Renal pelvis (tissue), 1 donor: ENCODE measurements at regions not wholly inside any gene's neighbourhood (a gene's known extent, or its start where the extent isn't known, plus 50 kb on each side); places are given as distances from the start of the nearest gene placed in this dataset.

Source experiments
- DNase-seq: peaks from one replicate; pipeline ENCODE4 v3.0.0-alpha.2; 2013

GRCh38 chr2:105571445-105571987 lies 172.7 kb upstream of the FHL2 start:
- DNase-seq = no peak

DNA sequence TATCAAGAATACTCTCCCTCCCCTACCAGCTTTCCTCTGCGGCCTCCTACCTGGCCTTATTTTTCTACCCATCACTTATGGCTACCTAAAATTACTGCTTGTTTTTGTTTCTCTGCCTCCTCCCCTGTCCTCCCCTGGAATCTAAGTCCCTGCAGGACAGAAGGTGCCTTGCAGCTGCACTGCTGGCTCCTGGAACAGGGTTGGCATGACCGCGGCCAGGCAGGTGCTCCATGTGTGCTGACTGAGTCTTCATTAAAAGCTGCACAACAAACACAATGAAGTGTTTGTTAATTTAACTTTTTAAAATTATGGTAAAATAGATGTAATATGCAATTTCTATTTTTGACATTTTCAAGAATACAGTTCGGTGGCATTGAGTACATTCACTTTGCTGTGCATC lies 171.9 kb upstream of the FHL2 start:
- no peak for DNase-seq

- DNase-seq = no peak
These were observed 171.5 kb upstream of the FHL2 start for GRCh38 chr2:105570326-105570725.

GRCh38 chr2:105569606-105570005 lies 170.8 kb upstream of the FHL2 start:
- no peak for DNase-seq

DNA sequence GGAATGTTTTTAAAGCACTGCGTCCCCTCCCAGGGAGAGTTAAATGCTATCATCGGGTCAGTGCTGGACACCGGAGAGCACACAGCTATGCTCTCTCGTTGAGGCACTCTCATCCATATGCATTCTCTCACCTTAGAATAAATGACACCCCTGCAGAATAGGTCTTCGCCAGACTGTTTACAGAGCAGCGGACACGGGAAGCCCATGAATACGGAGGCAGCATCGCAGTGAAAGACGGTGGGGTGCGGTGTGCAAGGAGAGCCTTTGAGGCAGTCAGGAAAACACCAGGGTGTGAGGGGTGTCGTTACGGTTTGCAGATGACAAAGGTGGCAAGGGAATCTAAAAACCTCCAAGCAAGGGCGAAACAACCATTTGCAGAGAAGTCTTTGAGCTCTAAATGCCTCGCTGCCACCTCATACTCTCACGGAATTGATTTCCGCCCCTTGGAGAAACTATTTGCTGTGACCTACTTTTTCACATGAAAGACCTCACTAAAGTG lies 169.2 kb upstream of the FHL2 start:
- DNase-seq = no peak

DNA sequence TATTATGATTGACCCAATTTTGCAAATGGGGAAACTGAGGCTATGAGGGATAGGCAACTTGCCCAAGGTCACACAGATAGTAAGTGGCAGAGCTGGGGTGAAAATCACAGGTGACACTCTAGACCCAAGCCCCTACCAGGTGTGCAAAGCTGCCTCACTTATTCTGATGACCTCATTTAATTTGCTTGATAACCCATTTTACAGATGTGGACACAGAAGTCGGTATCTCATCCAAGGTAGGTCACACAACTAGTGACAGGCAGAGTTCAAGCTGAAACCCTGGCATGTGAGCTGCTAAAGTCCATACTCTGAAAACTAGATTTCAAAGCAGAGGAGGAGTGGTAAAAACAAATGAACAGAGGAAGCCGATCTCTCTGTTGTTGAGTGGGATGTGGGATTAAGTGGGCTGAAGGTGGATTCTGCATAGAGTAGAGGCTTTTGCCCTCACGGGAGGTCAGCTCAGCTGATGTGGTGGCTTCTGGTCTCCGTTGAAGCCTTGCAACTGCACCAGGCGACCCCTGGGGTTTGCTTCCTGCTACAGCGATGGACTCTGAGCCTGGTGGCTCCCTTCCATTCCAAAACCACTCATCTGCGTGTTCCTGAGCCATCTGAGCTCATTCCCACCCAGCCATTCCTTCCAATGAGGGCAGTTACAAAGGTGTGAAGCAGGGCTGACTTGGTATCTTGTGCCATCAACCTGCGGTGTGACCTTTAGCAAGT lies 164.3 kb upstream of the FHL2 start:
- DNase-seq = no peak

- no peak for DNase-seq
These were observed 162.6 kb upstream of the FHL2 start for GRCh38 chr2:105561401-105561800.

DNA sequence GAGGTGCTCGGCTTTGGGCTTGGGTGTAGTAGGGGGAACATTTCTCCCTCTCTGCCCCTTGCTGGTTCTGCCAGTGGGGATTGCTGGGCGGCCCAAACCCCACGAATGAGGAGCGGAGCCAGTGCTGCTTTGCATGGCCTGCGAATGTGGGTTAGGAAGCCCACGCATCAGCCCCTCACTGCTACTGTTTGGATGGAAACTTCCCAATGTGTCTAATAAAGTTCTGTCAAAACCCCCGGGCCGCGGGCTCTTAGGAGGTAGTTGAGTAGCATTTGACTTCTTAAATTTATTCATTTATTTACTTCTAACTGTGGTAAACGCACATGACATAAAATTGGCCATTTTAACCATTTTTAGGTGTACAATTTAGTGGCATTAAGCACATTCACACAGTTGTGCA lies 161.3 kb upstream of the FHL2 start:
- DNase-seq = no peak

GRCh38 chr2:105557021-105557920 lies 158.4 kb upstream of the FHL2 start:
- no peak for DNase-seq

GRCh38 chr2:105556366-105556765 lies 157.5 kb upstream of the FHL2 start:
- DNase-seq = no peak

DNA sequence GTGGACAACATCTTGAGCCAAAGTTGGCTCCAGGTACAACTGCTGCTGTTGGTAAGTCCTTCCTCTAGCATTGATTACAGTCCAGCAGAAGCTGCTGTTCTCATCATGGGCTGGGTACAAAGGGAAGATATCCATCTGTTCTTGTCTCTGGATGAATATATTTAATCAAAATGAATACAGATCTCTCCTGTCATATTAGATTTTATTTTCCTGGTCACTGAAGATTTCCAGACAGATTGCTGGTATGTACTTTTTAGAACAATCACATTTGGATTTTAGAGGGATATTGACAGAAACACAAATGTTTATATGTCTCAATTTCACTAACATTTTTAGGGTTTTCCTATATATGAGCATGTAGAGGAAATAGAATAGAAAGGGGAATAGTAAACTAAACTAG lies 155.4 kb upstream of the FHL2 start:
- no peak for DNase-seq

- no peak for DNase-seq
These were observed 154.8 kb upstream of the FHL2 start for GRCh38 chr2:105553538-105554196.

DNA sequence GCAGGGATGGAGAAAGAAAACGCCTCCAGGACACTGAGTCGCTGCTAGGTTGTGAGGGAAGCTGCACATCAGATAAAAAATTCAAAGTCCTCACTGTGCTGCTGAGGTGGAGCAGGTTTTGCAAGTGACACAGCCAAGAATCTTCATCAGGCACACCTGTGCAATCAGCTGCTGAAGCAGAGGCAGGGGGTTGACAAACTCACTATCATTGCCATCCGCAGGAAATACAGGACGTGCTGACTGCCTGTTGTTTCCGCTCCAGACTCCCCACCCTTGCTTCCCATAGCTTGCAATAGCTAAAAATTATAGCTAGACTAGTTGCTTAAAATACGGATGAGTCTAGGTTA lies 147.8 kb upstream of the FHL2 start:
- no peak for DNase-seq

DNA sequence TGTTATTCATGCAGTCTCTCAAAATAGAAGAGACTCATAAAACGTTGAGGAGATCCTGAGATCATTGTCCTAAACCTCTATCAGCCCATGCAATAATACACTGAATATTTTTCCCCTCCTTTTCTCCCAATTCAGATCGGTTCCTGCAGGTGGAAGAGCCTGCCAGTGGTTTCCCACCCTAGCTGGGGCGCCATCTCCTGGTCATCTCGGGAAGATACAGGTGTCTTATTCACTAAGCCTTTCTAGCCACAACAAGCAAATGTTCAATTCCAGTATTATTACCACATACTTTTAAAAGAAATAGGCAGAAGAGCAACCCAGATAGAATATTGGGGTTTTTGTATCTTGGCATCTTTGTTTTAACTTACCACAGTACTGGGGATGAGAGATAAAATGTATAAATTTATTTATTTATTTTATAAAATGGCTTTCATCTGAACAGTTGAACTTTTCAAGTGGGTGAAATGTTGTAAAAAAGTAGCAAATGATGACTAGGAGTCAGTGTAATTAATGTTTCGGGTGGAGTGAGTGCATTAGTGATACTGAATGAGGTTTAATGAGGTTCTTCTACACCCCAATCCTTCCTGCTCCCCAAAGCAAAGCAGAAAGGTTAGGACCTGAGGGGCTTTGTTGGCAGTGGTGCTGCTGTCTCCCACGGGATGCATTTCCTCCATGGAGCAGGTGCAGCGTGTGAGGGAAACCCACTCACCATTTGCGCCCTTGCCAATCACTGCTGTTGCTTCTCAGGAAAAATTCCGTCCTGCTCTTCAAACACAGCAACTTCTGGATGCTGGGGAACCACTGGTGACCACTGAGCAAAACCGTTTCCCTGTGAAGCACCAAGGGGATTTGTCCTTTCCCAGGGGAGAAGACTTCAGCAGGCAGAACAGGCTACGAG lies 147.1 kb upstream of the FHL2 start:
- peak; percentile 40 for DNase-seq

DNA sequence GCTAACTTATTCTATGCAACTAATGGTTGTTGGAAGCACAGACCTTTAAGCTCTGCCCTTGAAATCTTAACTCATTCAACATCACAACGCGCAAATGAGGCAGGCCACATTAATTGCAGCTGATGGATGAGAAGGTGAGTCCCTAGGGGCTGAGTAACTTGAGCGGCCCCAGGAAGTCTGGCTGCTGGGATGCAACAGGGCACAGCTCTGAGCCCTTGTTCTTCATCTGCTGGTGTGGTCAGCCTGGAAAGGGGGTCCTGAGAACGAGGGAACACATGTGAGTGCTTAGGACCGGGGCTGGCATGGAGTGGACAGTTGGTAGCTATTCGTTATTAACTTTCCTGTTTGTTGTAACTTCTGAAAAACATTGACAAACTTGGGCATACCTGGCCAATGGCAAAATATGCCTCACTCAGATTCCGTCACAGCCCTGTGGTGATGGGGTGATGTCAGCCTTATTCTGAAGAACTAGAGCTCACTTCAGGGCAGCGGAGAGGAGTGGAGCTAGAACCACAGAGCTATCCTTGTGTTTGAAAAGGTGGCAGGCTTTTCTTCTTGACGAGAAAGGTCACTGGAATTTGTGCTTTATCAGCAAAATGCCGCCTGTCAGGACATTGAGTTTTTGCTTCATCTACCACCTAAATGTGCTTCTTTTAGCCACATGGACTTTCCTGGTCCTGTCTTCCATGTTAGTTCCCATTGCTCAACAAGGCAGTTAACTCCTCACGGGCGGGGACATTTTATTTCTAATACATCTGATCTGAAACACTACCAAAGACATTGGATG lies 145.9 kb upstream of the FHL2 start:
- DNase-seq = no peak

DNA sequence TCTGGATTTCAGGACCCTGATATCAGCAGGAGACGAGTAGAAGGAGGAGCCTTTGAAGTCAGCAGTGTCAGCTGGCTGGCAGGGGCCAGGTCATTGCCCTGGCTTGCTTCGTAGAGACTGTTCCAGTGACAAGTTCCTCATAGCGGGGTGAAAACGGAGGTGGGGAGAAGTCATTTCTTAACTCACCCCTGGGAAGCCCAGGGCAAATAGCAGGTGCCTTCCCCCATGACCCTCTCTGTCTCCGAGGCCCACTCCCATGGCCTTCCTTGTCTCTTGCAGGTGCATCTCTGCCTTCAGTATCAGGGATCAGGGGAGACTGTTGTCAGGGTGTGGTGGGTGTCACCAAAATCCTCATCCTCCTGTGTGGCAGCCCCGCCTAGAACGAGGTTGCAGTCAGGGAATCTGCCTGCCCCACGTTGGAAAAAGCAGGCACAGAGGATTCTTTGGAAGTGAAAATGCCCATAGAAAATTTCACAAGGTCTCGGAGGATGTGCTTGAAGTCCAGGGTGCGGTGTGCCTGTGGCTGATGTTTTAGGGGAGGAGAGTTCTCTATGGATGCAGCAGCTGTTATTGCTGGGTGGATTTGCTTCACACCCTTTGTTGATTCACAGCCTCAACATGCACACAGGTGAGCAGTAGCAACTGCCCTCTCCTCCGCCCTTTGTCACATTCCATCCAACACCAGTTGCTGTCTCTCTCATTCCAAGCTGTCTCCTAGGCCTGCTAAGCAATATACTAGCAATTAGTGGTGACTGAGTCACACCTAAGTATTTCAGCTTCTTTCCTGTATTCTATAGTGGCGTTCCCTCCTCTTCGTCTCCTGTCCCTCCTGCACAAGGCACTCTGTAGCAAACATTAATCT lies 142.6 kb upstream of the FHL2 start:
- DNase-seq = no peak

- DNase-seq = no peak
These were observed 141.8 kb upstream of the FHL2 start for GRCh38 chr2:105540642-105541041.

DNA sequence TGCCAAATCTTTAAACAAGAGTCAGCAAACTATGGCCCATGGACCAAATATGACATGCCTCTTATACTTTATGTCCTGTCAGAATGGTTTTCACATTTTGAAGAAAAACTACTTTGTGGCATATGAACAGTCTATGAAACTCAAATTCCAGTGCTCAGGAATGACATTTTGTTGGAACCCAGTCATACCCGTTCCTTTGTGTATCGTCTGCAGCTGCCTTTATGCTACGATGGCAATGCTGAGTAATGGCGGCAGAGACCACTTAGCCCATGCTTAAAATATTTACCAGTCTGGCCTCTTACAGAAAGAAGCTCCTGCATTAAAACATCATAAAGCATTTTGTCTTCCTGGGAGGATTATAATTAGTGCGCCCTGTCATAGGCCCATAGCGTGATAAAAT lies 140.5 kb upstream of the FHL2 start:
- DNase-seq = no peak

- DNase-seq = no peak
These were observed 140.0 kb upstream of the FHL2 start for GRCh38 chr2:105538840-105539239.

- DNase-seq = no peak
These were observed 139.1 kb upstream of the FHL2 start for GRCh38 chr2:105537920-105538319.
